HT-29 (cell line): ENCODE measurements at regions not wholly inside any gene's neighbourhood (a gene's known extent, or its start where the extent isn't known, plus 50 kb on each side); places are given as distances from the start of the nearest gene placed in this dataset.
"Not testable (repeated sequence)": the region's sequence is repeated elsewhere in the genome, so short reads cannot be mapped to it uniquely, and the experiment has no call there.

Experiments used
- DNase-seq: peaks from one replicate; pipeline ENCODE4 v3.0.0-alpha.2; 2015; ENCODE audit warnings: low spot score

DNA sequence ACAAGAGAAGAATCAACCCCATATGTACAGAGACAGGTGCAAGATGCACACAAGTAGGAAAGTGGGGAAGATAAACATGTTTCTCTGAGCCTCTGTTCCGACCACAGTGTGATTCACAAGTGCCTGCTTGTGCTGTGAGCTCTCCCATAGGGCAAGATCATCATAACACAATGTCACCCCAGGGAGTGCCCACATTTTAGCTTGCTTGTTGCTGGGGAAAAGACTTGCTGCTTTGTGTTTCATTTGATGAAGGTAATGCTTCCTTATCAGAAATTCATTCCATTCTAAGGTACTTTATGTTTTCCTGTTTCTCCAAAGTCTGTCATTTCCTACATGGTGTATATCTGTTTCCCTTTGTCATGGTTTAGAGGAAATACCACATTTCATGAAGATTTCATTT is 304.5 kb upstream of the DIPK2B start:
- no peak for DNase-seq

GRCh38 chrX:45503787-45504362 is 303.2 kb upstream of the DIPK2B start:
- not testable (repeated sequence) for DNase-seq

DNA sequence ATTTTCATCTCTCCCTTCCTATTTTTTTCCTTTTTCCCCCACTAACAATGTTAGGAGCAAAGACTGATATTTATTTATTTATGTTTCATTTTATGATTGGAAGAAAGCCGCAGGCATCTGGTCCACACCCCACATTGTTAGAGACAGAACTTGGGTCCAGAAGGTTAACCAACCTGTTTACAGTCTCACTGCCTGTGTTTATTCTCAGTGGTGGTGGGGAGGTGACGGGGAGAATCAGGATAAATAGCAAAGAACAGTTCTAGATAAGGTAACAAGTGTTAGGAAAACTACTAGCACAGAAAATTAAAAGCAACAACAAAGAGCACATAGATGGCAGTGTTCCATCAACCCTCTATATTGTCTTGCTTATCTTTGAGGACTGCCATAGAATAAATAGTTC is 301.7 kb upstream of the DIPK2B start:
- DNase-seq, result no peak

- DNase-seq, result no peak
These were observed 296.6 kb upstream of the DIPK2B start for GRCh38 chrX:45497290-45497689.

- DNase-seq, result no peak
These were observed 285.0 kb upstream of the DIPK2B start for GRCh38 chrX:45485719-45486118.

- DNase-seq, result peak; percentile 68
These were observed 279.3 kb upstream of the DIPK2B start for GRCh38 chrX:45479835-45480422.

DNA sequence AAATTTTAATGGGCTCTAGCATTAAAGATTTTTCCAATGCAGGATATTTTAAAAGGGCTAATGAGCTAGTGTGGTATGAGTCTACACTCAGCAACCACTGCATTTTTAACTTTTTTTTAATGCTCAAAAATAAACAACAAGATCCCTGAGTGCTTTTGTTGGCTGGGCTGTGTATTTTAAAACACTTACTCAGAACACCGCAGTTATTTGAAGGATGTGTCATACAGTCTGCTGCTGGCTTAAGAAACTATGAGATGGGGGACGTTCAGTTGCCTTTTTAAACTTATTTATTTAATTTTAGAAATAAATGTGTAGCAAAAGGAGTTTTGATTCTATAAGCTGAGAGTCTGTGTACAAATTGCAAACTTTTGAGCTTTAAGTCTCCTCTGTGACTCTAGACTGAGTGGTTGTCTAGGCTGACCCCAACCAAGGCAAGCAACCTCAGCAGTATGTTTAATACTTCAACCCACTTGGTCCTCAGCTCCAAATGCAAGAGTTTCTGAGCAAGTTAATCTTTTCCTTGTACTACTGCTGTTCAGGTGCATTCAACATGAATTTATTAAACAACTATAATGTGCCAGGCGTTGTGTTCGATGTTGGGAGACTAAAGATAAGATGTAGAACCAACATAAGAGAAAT is 278.6 kb upstream of the DIPK2B start:
- no peak for DNase-seq

DNA sequence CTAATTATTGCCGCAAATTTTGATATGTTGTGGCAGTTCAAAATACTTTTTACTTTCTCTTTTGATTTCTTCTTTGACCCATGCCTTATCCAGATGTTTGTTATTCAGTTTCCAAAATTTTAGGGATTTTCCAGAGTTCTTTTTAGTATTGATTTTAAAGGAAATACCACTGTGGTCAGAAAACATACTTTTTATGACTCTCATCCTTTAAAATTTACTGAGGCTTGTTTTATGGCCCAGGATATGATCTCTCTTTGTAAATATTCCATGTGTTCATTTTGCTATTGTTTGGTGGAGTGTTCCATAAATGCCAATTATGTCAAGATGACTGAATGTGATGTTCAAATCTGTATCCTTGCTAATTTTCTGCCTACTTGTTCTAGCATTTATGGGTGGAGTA is 272.3 kb upstream of the DIPK2B start:
- no peak for DNase-seq

DNA sequence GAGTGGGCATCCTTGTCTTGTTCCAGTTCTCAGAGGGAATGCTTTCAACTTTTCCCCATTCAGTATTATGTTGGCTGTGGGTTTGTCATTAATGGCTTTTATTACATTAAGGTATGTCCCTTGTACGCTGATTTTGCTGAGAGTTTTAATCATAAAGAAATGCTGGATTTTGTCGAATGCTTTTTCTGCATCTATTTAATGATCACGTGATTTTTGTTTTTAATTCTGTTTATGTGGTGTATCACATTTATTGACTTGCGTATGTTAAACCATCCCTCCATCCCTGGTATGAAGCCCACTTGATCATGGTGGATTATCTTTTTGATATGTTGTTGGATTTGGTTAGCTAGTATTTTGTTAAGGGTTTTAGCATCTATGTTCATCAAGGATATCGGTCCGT is 266.9 kb upstream of the DIPK2B start:
- DNase-seq, result not testable (repeated sequence)

GRCh38 chrX:45455732-45456131 is 255.1 kb upstream of the DIPK2B start:
- not testable (repeated sequence) for DNase-seq

DNA sequence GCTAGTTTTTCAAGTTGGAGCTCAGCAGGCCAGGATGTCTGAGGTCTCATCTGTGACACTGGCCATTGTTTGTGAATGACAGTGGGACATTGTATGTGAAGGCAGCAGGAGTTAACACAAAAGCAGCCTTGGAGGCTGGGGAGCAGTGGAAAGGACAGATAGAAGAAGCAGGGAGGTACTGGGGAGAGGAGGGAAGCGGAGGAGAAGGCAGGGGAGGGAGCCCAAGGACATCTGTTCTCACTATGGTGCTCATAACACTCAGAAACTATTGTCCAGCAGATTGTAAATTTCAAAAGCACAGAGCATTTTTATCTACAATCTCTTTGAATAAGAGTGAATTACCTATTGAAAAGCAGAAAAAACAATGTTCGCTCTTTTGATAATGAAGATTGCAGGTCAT is 253.6 kb upstream of the DIPK2B start:
- no peak for DNase-seq

DNA sequence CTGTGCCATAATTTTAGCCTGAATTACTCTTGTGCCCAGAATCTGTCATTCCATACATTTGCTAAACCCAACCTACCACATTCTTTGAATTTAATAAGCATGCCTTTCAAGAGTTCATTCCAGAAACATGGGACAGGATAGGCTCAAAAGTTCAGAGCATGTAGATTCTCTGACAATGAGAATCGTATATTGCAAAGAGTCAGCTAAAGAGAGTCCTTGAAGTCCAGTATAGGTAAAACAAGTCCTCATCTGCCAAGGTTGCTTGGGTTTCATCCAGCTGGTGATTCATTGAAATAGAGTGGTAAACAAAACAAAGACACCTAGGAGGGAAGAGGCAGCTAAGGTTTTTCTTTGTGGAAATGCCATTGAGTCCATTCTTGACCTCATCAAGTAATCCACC is 249.3 kb upstream of the DIPK2B start:
- DNase-seq, result peak; percentile 23

DNA sequence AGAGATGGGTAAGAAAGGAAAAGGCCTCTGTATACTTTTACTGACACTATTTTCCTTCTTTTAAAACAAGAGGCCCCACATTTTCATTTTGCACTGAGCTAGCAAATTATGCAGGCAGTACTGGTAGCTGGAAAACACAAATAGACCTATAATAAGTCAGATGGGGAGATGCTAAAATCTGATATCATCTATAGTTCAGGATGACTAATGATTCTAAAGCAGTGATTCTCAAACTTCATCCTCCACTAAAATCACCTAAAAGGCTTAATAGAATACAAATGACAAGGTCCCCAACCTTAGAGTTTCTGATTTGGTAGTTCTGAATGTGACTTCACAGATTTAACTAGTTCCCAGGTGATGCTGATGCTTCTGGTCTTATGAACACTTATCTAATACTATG is 247.3 kb upstream of the DIPK2B start:
- DNase-seq, result no peak

- DNase-seq, result no peak
These were observed 246.7 kb upstream of the DIPK2B start for GRCh38 chrX:45447331-45447730.

DNA sequence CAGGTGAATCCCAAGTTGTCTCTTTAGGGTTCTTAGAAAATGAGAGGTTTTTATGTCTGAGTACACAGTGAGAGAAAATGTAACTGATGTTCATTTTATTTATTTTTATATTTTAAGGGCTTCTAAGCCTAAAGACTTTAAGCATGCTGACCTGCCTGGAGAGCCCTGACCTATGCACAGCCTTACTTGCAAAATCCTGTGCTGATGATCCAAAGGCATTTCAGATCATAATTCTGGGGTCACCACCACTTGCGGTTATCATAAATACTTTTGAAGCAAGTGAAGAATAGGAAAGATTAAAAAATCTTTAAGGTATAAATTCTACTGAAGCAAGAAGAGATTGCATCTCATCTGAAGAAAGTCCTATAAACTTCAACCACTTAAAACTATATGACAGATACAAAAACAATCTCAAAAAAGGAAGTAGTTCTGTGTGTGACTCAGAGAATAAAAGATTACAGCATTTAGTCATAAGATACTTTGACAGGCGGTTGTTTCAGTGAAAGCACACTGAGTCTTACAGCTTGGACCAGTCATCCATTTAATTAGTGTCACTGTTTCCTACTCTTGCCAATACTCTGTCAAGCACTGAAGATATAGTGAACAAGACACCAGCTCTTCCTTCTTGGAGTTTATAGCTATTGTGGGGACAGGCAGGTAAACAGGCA is 245.2 kb upstream of the DIPK2B start:
- DNase-seq, result peak; percentile 69

DNA sequence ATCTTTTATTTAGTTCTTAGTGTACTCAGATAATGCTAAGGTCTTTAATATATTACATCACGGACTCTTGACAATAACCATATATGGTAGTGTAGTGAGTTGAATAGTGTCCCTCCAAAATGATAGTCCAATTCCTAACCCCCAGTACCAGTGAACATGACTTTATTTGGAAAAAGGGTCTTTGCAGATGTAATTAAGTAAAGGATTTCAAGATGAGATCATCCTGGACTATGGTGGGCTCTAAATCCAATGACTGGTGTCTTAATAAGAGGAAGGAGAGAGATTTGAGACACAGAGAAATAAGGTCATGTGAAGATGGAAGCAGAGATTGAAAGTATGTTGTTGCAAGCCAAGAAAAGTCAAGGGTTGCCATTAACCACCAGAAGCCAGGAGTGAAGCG is 236.5 kb upstream of the DIPK2B start:
- DNase-seq, result no peak

GRCh38 chrX:45435481-45435880 is 234.8 kb upstream of the DIPK2B start:
- DNase-seq, result no peak

DNA sequence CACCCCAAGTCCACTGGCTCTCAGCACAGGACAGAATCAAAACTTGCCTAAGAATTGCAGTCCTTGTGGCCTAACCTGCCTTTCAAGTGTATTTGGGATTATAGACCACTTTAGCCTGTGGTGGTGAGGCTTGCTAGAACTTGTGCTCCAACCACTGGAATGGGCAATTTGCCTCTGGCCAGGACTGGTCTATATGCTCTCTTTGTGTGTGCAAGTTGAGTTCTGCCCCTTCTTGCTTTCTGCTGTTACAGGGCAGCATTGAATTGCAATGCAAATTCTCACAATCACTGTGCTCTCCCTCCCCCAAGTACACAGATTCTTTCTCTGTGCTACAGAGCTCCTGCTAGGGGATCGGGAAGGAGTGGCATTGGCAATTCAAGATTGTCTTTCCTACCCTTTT is 233.6 kb upstream of the DIPK2B start:
- no peak for DNase-seq

GRCh38 chrX:45428831-45429230 is 228.2 kb upstream of the DIPK2B start:
- no peak for DNase-seq

- no peak for DNase-seq
These were observed 223.7 kb upstream of the DIPK2B start for GRCh38 chrX:45424326-45424725.

GRCh38 chrX:45422216-45422925 is 221.7 kb upstream of the DIPK2B start:
- no peak for DNase-seq

- no peak for DNase-seq
These were observed 221.1 kb upstream of the DIPK2B start for GRCh38 chrX:45421806-45422205.
